Gastrocnemius medialis (tissue), 4 donors: ENCODE measurements at regions not wholly inside any gene's neighbourhood (a gene's known extent, or its start where the extent isn't known, plus 50 kb on each side); places are given as distances from the start of the nearest gene placed in this dataset.

ENCODE experiments used
- ATAC-seq, 2 donors: fragments of 150-250 bp; one replicate each; pipeline ENCODE4 v1.9.1; 2016
- DNase-seq, 2 donors: peaks; one replicate each; pipeline ENCODE4 v3.0.0-alpha.2; 2019
- H3K27ac ChIP-seq, 4 donors: fragments of 200-600 bp; sonication (generic); 1 replicate in 1 of 4; 2 replicates in 3 of 4; pipeline ENCODE4 v1.5.1; 2016 to 2018; ENCODE audit warnings: mild to moderate bottlenecking in 2 of 4, moderate library complexity in 1 of 4
- H3K27me3 ChIP-seq, 3 donors: fragments of 200-600 bp; sonication (generic) in 2 of 3; 1 replicate in 1 of 3; 2 replicates in 2 of 3; pipeline versions ENCODE4 v1.5.1 to v1.6.0; 2016 to 2019; ENCODE audit warnings: mild to moderate bottlenecking in 1 of 3, moderate library complexity in 1 of 3
- H3K36me3 ChIP-seq, 2 donors: fragments of 200-600 bp; sonication (generic) in 1 of 2; one replicate each; pipeline ENCODE4 v1.5.1; 2017 to 2018
- H3K4me1 ChIP-seq, 2 donors: fragments of 200-600 bp; sonication (generic) in 1 of 2; one replicate each; pipeline ENCODE4 v1.5.1; 2016 to 2017; ENCODE audit warnings: mild to moderate bottlenecking in 2 of 2
- H3K4me3 ChIP-seq, 4 donors: fragments of 200-600 bp; sonication (generic) in 3 of 4; 1 replicate in 1 of 4; 2 replicates in 3 of 4; pipeline ENCODE4 v1.5.1; 2016 to 2019; ENCODE audit warnings: mild to moderate bottlenecking in 2 of 4
- H3K9me3 ChIP-seq, 3 donors: fragments of 200-600 bp; sonication (generic) in 2 of 3; 1 replicate in 1 of 3; 2 replicates in 2 of 3; pipeline ENCODE4 v1.5.1; 2016 to 2019
- POLR2A ChIP-seq, 2 donors: fragments of 450-650 bp; IDR thresholded peaks; one replicate each; pipeline ENCODE4 v1.6.1; 2017; ENCODE audit warnings: antibody characterized with exemption in 2 of 2, mild to moderate bottlenecking in 2 of 2, moderate library complexity in 2 of 2
- in situ Hi-C, 4 donors: fragments of 200-750 bp; cut with MboI; loops; one replicate each; pipeline versions ENCODE4 v1.15.0 to v1.8.0; 2017; ENCODE audit warnings: low sequenced_read_pairs in 4 of 4
- intact Hi-C: fragments of 100-400 bp; cut with DNase I; formaldehyde crosslinking; loops from one replicate; pipeline ENCODE4 v1.15.1; 2023; ENCODE audit warnings: low total_unique reads
- TF ChIP-seq, protein P1 (sequence below), 5 experiments: fragments of 450-650 bp in 3 of 5; fragments of 200-600 bp in 2 of 5; sonication (generic) in 2 of 5; IDR thresholded peaks in 4 of 5; conservative IDR thresholded peaks in 1 of 5; 1 replicate in 4 of 5; 2 replicates in 1 of 5; pipeline ENCODE4 v1.5.1; 2016 to 2019; ENCODE audit warnings: antibody characterized with exemption in 5 of 5, mild to moderate bottlenecking in 3 of 5, moderate library complexity in 3 of 5

DNA sequence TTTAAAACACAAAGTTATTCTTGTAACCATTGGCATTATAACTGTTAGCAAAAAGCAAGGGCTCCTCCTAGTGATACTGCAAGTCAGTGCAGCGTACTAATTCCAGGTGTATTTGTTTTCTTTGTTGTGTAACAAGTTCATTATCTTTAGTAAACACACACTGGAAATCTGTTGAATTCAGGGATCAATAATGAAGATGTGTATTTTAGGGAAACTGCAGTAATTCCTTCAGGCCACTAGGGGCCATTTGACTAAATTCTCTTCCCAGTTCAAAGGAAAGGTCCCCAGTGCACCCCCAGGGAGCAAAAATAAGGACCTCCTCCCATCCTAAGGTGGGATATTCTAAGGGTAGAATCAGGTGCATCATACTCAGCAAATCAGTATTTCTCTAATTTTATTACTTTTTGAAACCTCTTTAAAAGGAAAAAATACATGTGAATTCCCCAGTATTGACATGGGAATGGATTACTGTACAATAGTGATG is 158.6 kb upstream of the LYZL1 start:
- ATAC-seq, result no peak
- Histone ChIP-seq H3K27ac (no peak overlapping the region), H3K36me3 (no peaks in the 10 kb centered on the region), H3K4me3 (no peak overlapping the region), H3K27me3 (no peaks in the 10 kb centered on the region), H3K9me3 (no peaks in the 10 kb centered on the region), H3K4me1 (peaks cover 9 to 20% of the 10 kb centered on the region in 2 donors)
- TF ChIP-seq POLR2A (IDR thresholded peaks at IDR 0.05), result no peak
- TF ChIP-seq, protein P1, sequence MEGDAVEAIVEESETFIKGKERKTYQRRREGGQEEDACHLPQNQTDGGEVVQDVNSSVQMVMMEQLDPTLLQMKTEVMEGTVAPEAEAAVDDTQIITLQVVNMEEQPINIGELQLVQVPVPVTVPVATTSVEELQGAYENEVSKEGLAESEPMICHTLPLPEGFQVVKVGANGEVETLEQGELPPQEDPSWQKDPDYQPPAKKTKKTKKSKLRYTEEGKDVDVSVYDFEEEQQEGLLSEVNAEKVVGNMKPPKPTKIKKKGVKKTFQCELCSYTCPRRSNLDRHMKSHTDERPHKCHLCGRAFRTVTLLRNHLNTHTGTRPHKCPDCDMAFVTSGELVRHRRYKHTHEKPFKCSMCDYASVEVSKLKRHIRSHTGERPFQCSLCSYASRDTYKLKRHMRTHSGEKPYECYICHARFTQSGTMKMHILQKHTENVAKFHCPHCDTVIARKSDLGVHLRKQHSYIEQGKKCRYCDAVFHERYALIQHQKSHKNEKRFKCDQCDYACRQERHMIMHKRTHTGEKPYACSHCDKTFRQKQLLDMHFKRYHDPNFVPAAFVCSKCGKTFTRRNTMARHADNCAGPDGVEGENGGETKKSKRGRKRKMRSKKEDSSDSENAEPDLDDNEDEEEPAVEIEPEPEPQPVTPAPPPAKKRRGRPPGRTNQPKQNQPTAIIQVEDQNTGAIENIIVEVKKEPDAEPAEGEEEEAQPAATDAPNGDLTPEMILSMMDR (IDR thresholded peaks at IDR 0.05 in 4 of 5, conservative IDR thresholded peaks at IDR 0.05 in 1 of 5), result peak in 2 of 5 experiments; percentile 34 to 44
- in situ Hi-C loops (no loop called here), intact Hi-C loops (loop anchor here (5.0 to 10.0 kb wide), 3 partner anchors 175 to 468 kb away; partner anchors contain the start of gene BAMBI)
- no peak for DNase-seq

DNA sequence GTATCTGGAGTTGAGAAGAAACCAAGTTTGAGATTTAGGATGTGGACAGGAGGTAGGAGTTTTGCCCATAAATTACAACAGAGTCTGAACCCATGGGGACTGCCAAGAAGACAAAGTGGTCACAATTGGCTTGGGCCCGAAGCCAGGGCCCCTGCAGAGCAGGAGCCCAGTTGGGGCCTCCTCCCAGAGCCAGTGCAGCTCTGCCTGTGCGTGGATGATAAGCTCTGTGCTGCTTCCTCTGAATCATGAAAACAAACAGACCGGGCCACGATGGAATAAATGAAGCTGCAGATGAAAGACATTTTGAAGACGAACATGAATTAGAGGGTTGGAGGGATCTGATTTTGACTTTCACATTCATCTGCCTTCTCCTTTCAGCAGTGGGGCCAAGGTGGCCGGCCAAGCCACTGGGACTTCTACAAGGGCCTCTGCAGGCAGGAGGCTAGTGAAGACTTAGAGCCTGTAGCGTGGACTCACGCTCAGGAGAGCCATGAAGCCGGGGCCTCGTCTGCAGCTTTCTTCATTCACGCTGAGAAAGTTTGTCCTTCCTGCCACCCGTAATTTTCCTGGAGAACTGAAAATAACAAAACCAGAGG is 156.8 kb upstream of the LYZL1 start:
- Histone ChIP-seq H3K4me3 (no peak overlapping the region), H3K4me1 (peaks cover 9 to 20% of the 10 kb centered on the region in 2 donors), H3K36me3 (no peaks in the 10 kb centered on the region), H3K27me3 (no peaks in the 10 kb centered on the region), H3K9me3 (no peaks in the 10 kb centered on the region), H3K27ac (peak overlapping the region in 2 of 4 donors; percentile 1 to 25)
- in situ Hi-C loops (no loop called here), intact Hi-C loops (loop anchor here (5.0 to 10.0 kb wide), 3 partner anchors 173 to 470 kb away; partner anchors contain the start of gene BAMBI)
- no peak for DNase-seq
- TF ChIP-seq, protein P1 (IDR thresholded peaks at IDR 0.05 in 4 of 5, conservative IDR thresholded peaks at IDR 0.05 in 1 of 5), result no peak
- no peak for TF ChIP-seq POLR2A (IDR thresholded peaks at IDR 0.05)
- no peak for ATAC-seq

DNA sequence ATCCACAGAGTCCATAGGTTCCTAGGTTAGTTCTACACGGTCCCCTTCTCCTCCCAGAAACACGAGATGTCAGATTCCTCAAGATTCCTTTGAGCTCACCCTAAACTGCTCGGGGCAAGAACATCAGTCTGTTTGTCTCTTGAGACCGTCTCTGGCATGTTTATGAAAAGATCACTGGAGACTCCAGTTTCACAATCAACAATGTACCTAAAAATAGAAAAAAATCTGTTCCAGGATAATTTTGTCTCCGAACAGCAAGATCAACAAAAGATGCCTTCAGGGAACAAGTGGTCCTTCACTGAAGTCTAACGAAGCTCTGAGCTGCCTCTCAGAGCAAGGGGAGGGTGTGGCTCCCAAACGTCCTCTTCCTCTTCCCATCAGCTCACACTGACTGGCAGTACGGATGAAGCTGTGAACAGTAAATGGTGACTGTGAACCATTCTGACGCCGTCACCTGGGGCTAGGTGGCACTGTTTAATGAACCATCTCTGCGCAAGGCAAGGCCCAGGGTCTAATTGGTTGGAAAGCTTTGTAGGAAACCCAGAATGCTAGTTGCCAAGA is 156.2 kb upstream of the LYZL1 start:
- intact Hi-C loops, result loop anchor here (5.0 to 10.0 kb wide), 3 partner anchors 172 to 470 kb away; partner anchors contain the start of gene BAMBI
- no peaks in the 10 kb centered on the region for H3K36me3 ChIP-seq
- peaks cover 9 to 20% of the 10 kb centered on the region in 2 donors for H3K4me1 ChIP-seq
- no peak overlapping the region for H3K4me3 ChIP-seq
- no peaks in the 10 kb centered on the region for H3K27me3 ChIP-seq
- no peak for TF ChIP-seq POLR2A (IDR thresholded peaks at IDR 0.05)
- TF ChIP-seq, protein P1 (IDR thresholded peaks at IDR 0.05 in 4 of 5, conservative IDR thresholded peaks at IDR 0.05 in 1 of 5), result no peak
- ATAC-seq (peak; percentile 44 to 70), DNase-seq (no peak)
- peak overlapping the region in 2 of 4 donors; percentile 1 to 25 for H3K27ac ChIP-seq
- in situ Hi-C loops, result no loop called here
- no peaks in the 10 kb centered on the region for H3K9me3 ChIP-seq

DNA sequence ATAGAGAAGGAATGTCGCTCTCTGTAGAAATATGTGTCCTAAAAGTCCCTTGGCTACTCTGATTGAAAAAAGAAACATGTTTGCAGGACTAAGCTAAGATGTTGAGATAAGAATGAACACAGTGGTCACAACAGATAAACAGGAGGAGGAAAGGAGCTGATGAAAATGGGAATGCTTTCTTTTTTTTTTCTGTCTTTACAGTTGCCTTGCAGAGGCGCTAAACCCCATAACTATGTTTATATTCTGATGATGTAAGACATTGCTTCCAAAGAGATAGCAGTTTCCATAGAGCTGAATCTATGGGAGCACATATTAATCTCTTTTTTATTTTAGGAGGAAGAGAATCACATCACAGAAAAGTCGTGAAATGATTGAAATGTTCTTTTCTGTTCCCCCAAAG is 153.5 kb upstream of the LYZL1 start:
- in situ Hi-C loops (no loop called here), intact Hi-C loops (loop anchor here (10.0 kb wide), 1 partner anchor 169 kb away; no protein-coding TSS in a partner anchor)
- no peaks in the 10 kb centered on the region for H3K27me3 ChIP-seq
- TF ChIP-seq, protein P1 (IDR thresholded peaks at IDR 0.05 in 4 of 5, conservative IDR thresholded peaks at IDR 0.05 in 1 of 5), result no peak
- TF ChIP-seq POLR2A (IDR thresholded peaks at IDR 0.05), result no peak
- DNase-seq (no peak), ATAC-seq (no peak)
- no peaks in the 10 kb centered on the region for H3K9me3 ChIP-seq
- H3K36me3 ChIP-seq, result no peaks in the 10 kb centered on the region
- no peak overlapping the region for H3K4me3 ChIP-seq
- H3K4me1 ChIP-seq, result peaks cover 9 to 19% of the 10 kb centered on the region in 2 donors
- no peak overlapping the region for H3K27ac ChIP-seq
